GM21423 (cell line): ENCODE measurements at regions not wholly inside any gene's neighbourhood (a gene's known extent, or its start where the extent isn't known, plus 50 kb on each side); places are given as distances from the start of the nearest gene placed in this dataset.
"Not testable (repeated sequence)": the region's sequence is repeated elsewhere in the genome, so short reads cannot be mapped to it uniquely, and the experiment has no call there.

Experiments
- ATAC-seq: cut with Tn5 transposase; IDR thresholded peaks from one replicate; pipeline ENCODE4 v1.9.1; 2021; ENCODE audit warnings: mild to moderate bottlenecking, moderate library complexity; ENCODE audit not compliant: unreplicated experiment

DNA sequence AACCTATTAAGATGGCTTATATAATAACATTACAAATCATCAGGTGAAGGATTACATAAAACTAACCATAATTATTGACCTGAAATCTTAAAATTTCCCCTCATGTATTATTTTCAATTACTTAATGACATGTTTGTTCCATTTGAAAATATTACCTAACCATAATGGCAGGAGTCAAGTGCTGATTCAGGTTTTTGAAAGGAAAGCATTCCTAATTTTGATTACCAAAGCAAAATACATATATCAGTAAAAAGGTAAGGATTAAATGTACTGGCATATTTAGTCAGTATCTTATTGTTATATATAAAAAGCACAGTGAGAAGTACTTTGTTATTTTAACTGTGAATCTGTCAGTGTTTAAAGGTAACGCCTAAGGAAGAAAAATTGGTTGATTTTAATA lies 960.0 kb upstream of the CNTN5 start:
- no peak for ATAC-seq

DNA sequence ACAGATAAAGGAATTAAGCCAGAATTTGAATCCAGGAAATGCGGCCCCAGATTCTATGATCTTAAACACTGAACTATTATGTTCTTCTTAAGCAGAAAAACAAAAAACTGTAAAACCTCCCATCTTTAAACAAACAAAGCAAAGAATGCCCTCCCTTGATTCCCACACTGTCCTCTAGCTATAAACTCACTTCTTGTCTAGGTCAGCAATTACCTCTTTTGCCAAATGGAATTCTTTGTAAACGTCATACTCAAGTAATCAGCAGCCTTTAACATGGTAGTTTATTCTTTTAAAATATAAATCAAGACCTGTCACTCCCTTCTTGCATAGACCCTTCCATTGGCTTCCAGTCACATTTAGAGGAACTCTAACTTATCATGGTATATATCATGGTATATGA lies 958.9 kb upstream of the CNTN5 start:
- no peak for ATAC-seq

DNA sequence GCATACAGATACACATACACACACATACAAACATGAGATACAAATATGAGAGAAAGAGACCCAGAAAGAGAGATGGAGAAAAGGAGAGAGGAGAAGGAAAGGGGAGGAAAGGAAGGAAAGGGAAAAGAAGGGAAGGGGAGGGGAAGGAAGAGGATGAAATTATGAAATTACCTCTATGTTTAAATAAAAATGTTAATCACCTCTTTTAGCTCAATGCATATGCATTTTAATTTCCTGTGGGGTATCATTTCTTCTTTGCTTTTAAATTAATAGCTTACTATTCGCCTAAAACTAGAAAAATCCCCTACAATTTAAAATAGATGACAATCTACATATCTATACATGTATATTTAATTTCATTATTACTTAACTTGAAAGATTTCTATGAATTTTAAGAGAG lies 958.0 kb upstream of the CNTN5 start:
- no peak for ATAC-seq

GRCh38 chr11:98068251-98068650 lies 952.5 kb upstream of the CNTN5 start:
- ATAC-seq = no peak

DNA sequence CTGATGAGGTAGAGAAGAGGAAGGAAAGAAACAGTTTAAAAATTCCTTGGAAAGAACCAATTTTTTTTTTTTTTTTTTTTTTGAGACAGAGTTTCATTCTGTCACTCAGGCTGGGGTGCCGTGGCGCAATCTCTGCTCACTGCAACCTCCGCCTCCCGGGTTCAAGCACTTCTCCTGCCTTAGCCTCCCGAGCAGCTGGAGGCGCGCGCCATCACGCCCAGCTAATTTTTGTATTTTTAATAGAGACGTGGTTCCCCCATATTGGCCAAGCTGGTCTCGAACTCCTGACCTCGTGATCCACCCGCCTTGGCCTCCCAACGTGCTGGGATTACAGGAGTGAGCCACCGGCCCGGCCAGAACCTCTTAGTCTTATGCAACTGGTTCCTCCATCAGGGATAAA lies 951.6 kb upstream of the CNTN5 start:
- not testable (repeated sequence) for ATAC-seq

DNA sequence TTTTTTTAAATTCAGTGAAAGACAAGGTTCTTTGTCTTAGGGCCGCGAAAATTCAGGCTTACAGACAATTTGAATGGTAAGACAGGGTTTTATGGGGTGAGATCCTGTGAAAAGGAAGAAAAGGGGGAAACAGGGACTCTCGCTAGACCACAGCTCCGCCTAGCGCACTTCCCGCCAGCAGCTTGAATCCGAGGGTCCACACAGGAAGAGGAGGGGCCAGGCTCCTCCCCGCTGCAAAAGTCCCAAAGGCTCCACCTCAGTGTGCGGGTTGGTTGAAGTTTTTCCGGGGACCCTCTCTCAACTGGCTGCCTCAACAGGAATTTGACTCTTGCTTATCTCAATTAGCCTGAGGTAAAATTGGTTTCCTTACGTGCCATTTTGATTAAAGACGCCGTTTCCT lies 950.9 kb upstream of the CNTN5 start:
- ATAC-seq = no peak

DNA sequence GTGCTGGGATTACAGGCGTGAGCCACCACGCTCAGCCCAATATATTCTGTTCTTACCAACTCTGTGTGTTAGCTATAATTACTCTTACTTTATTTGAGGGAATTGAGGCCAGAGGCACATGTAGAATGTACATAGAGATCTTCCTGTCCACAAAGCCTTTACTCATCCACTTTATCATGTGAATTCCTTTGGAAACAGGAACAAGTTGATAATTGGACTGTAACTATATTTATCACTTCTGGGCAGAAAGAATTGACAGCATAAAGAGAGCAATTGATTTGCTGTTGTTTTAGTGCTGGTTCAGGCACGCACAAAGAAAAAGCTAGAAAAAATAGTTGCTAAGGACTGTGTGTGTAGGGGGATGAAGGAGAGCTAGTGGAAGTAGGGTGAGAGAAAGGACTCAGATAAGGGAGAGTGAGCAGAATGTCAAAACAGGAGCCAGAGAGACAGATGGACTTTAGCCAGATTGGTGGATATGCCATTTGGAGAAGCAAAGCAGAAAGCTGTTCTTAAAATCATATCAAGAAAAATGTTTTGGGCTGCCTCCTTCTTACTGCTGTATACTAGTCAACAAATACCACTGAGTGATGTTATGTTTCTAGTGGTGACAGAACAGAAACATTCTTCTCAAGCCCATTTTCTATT lies 929.8 kb upstream of the CNTN5 start:
- ATAC-seq = no peak

DNA sequence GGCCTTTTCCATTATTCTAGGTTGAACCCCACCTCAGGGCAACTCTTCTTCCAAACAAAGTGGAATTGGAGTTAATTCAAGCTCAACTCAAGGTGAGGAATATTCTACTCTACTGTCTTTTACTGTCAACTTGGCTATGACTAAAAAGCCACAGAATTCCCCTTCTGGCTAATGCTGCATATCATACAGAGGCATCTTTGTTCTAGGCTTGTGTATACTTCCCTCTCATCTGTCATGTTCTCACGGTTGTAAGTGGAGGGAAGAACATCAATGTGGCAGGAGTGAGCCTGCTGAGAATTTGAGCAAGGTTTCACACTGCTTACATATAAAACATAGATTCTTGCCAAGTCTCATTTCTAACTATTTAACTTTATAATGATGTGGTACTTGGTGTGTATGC lies 921.4 kb upstream of the CNTN5 start:
- no peak for ATAC-seq

DNA sequence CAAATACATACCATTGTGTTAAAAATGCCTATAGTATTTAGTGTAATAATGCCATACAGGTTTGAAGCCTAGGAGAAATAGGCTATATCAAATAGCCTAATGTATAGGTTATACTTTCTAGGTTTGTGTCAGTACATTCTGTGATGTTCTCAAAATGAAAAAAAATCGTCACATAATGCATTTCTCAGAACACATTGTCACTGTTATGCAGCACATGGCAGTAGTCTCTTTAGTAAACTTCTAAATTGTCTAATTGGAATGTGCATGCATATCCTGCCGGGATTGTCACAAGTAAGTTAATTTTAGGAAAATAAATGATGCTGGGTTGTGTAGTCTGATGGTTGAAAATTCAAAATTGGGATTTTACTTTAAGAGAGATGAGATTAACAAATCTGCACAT lies 920.1 kb upstream of the CNTN5 start:
- ATAC-seq = no peak

DNA sequence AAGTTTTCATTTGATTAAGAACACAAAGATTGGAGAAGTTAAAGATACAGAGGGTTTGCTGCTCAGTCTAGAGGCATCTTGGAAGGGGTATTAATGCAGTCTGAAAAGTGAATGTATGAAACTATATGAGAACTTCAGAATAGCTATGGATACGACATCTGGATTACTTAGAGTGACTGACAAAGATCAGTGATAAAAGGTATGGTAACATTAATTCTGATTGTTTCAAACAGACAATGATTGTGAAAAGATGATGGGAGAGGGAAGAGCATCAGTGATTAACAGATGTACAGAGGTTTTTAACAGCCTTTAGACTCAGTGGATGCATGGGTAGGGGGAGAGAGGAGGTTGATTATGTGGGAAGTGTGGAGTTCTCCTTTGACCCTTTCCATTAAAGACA lies 919.4 kb upstream of the CNTN5 start:
- no peak for ATAC-seq

DNA sequence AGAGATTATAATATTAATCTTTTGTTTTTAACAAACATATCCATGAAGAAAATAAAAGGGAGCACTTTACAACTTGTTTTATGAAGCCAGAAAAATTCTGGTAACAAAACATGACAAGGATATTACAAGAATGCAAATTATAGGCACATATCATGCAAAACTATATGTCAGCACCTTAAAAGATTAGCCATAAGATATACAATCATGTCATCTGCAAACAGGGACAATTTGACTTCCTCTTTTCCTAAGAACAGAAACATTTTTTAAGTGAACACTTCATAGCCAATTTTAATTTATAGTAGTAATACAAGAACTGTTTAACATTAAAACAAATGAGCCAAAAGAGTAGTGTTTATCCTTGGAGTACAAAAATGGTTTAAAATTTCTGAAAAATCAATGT lies 916.5 kb upstream of the CNTN5 start:
- no peak for ATAC-seq

- ATAC-seq = no peak
These were observed 913.0 kb upstream of the CNTN5 start for GRCh38 chr11:98107736-98108135.

GRCh38 chr11:98110030-98110429 lies 910.7 kb upstream of the CNTN5 start:
- no peak for ATAC-seq

- ATAC-seq = no peak
These were observed 904.9 kb upstream of the CNTN5 start for GRCh38 chr11:98115873-98116272.

DNA sequence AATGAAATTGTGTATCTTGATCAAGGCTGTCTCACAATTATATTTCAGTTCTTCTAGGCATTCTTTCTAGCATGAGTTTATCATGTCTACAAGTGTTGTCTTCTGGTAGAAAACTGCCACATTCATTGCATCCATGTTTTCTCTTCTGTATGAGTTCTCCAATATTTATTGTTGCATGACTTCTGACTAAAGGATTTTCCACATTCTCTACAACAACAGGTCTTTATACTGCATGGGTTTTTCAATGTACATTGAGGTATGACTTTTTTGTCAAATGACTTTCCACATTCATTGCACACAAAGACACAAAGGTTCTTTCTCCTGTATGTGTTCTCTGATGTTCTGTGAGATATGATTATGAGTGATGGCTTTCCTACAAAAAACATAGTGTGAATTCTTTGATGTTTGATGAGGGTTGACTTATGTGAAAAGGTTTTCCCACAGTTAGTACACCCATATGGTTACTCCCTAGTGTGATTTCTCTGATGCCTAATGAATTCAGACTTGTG lies 890.6 kb upstream of the CNTN5 start:
- no peak for ATAC-seq

GRCh38 chr11:98136357-98136756 lies 884.4 kb upstream of the CNTN5 start:
- ATAC-seq = no peak

GRCh38 chr11:98137437-98137836 lies 883.3 kb upstream of the CNTN5 start:
- ATAC-seq = no peak

GRCh38 chr11:98143661-98144060 lies 877.1 kb upstream of the CNTN5 start:
- no peak for ATAC-seq

DNA sequence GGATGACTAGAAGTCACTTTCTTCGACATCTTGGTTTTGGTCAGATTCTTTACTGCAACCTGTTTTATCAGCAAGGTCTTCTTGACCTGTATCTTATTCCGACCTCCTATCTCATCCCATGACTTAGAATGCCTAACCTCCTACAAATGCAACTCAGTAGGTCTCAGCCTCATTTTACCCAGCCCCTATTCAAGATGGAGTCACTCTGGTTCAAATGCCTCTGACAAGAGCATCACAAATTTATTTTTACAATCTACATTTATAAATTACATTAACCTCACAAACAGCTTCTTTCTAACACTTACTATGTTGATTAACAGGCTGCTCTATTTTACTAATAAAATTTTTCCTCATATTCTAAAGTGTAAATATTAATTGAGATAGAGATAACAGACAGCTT lies 867.0 kb upstream of the CNTN5 start:
- ATAC-seq = no peak

DNA sequence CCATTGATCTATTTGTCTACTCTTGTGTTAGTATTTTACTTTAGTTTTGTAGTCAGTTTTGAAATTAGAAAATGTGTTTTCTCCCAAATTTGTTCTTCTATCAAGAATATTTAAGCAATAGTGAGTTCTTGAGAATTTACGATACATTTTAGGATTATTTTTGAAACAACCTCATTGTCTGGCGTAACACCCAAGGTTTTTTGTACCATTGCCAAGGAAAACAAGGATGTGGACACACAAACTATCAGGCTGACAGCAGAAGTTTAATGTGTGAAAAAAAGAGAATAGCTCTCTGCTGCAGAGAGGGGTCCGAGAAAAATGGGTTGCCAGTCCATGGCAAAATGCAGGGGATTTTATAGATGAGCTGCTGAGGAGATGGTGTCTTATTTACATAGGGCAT lies 865.1 kb upstream of the CNTN5 start:
- no peak for ATAC-seq

- no peak for ATAC-seq
These were observed 842.8 kb upstream of the CNTN5 start for GRCh38 chr11:98177925-98178324.

DNA sequence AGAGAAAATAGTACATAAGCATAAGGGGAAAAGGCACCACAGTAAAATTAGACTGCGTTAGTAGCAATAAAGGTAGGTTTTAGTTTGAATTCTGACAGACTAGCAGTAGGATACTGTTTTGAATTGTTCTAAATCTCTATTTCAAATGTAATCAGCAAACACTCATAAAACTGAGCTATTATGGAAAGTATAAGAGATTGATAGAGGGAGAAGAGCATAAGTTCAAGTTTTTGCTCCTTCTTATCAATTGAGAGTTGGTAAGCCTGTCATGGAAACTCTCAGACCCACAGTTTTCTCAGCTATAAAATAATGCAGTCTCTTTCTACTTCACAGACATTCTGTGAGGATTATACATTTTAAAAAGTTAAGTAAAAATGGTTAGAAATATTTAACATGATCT lies 840.2 kb upstream of the CNTN5 start:
- no peak for ATAC-seq

- no peak for ATAC-seq
These were observed 839.8 kb upstream of the CNTN5 start for GRCh38 chr11:98180921-98181320.
